GM10248 (cell line): ENCODE measurements at regions not wholly inside any gene's neighbourhood (a gene's known extent, or its start where the extent isn't known, plus 50 kb on each side); places are given as distances from the start of the nearest gene placed in this dataset.

Experiments
- CTCF ChIA-PET: fragments of 300-600 bp; sonication (Branson Sonifier 250); formaldehyde crosslinking; extraction: SDS; loops from one replicate; lab custom pipeline; 2021; ENCODE audit warnings: antibody characterized with exemption; lab: Yijun Ruan, JAX
- POLR2A ChIA-PET: fragments of 350-650 bp; sonication (Branson Sonifier 250); formaldehyde crosslinking; extraction: SDS; loops from one replicate; lab custom pipeline; 2020; ENCODE audit warnings: antibody characterized with exemption; lab: Yijun Ruan, JAX
- DNase-seq: peaks from one replicate; pipeline ENCODE4 v3.0.0; 2012; ENCODE audit errors: extremely low spot score
- TF ChIP-seq, protein P1 (sequence below): IDR thresholded peaks from 2 replicates; pipeline ENCODE4 v1.5.1; 2012; ENCODE audit warnings: mild to moderate bottlenecking, low read depth; ENCODE audit errors: extremely low read depth, missing control alignments, control extremely low read depth

DNA sequence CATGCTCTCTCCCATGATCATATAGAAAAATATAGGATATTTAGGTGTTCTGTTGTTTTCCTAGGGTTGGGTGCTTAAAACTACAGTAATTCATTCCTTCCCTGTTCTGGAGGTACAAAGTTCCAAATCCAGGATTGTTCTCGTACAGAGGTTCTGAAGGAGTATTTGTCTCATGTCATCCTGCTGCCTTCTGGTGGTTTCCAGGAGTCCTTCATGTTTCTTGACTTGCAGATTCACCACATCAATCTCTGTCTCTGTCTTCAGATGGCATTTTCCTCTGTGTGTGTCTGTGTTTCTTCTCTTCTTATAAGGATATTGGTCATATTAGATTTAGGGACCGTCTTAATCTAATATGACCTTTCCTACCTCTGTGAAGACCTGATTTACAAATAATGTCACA is 397.9 kb downstream of the NYAP2 start:
- no peak for DNase-seq
- ChIA-PET POLR2A (no interaction called here), CTCF (no interaction called here)
- TF ChIP-seq, protein P1, sequence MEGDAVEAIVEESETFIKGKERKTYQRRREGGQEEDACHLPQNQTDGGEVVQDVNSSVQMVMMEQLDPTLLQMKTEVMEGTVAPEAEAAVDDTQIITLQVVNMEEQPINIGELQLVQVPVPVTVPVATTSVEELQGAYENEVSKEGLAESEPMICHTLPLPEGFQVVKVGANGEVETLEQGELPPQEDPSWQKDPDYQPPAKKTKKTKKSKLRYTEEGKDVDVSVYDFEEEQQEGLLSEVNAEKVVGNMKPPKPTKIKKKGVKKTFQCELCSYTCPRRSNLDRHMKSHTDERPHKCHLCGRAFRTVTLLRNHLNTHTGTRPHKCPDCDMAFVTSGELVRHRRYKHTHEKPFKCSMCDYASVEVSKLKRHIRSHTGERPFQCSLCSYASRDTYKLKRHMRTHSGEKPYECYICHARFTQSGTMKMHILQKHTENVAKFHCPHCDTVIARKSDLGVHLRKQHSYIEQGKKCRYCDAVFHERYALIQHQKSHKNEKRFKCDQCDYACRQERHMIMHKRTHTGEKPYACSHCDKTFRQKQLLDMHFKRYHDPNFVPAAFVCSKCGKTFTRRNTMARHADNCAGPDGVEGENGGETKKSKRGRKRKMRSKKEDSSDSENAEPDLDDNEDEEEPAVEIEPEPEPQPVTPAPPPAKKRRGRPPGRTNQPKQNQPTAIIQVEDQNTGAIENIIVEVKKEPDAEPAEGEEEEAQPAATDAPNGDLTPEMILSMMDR, result no peak

DNA sequence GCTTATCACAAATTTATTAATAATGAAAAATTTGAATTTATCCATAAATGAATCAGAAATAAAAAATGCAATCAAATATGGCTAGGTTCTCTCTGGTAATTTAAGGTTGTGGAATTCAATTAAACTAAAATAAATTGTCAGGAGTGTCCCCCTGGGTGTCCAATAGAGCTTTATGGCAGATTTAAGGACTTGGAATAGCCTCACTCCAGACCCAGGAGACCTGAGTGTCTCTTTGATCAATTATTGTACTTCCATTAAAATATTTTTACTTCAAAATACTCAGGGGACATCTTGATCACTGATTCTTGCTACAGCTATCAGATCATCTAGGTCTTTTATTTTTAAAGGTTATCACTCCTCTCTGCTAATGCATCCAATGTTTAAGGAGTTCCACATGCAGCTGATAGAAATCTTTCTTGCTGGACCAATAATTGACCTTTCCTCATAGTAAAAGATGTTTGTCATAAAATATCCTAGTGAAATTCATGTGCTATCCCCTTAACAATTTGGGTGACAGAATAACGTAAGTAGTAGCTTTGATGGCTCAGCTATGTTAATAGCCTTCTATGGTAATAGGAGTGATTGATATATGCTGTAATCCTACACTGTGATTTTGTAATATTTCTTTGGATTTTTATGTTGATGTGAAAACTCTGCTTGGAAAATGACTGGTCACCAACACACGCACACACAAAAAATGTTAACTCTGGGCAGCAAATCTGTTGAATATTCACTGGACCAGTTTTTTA is 395.3 kb downstream of the NYAP2 start:
- DNase-seq, result no peak
- ChIA-PET CTCF (interaction anchor here (1.3 kb wide), 1 partner anchor 13 kb away, joined by 3 read pairs; no protein-coding TSS in a partner anchor), POLR2A (no interaction called here)
- TF ChIP-seq, protein P1, result no peak

DNA sequence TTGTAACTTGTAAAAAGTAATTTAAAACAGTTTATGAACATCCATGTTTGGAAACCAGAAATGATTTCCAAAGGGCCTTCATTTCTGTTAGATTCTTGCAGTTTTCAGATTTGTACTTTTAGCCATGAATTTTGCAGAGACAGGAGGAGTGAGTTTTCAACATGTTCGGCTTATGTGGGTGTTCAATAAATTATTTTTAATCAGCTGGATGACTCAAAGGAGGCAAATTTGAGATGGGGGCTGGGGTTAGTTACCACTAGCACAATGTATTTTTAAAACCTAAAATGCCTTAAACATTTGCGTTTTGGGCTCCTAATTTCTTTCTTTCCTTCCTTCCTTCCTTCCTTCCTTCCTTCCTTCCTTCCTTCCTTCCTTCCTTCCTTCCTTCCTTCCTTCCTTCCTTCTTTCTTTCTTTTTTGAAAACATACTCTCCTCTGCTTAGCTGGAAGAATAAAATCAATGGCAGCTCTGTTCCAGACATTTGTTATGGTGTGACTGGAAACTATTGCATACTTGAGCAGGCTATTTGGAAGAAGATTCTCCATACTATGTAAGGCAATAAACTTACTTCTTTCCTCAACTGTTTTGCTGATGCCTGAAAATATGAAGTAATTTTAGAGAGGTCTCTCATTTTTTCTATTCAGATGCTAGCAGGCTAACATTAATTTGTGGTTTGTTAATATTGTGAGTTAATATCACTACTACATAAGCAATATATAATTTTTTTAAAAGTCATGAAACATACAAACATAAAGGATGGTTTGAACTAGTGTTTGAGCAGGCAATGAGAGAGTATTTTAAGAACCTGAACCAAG is 394.4 kb downstream of the NYAP2 start:
- TF ChIP-seq, protein P1, result no peak
- CTCF ChIA-PET, result interaction anchor here (1.2 to 1.3 kb wide), 2 partner anchors 14 to 15 kb away, joined by 3 read pairs; no protein-coding TSS in a partner anchor
- DNase-seq, result no peak
- POLR2A ChIA-PET, result no interaction called here

DNA sequence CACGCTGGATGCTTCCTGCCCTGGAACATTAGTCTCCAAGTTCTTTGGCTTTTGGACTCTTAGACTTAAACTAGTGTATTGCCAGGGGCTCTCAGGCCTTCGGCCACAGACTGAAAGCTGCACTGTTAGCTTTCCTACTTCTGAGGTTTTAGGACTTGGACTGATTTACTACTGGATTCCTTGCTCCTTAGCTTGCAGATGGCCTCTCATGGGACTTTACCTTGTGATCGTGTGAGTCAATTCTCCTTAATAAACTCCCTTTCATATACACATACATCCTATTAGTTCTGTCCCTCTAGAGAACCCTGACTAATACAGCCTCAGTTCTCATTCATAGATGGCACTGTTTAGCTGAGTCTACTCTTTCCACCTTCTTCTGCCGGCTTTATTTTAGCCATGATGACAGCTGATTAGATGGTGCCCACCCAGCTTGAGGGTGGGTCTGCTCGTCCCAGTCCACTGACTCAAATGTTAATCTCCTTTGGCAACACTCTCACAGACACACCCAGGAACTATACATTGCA is 389.1 kb downstream of the NYAP2 start:
- DNase-seq, result no peak
- TF ChIP-seq, protein P1, result no peak
- CTCF ChIA-PET, result interaction anchor here (0.9 to 1.5 kb wide), 2 partner anchors 21 to 35 kb away, joined by 3 read pairs; no protein-coding TSS in a partner anchor
- POLR2A ChIA-PET, result no interaction called here

DNA sequence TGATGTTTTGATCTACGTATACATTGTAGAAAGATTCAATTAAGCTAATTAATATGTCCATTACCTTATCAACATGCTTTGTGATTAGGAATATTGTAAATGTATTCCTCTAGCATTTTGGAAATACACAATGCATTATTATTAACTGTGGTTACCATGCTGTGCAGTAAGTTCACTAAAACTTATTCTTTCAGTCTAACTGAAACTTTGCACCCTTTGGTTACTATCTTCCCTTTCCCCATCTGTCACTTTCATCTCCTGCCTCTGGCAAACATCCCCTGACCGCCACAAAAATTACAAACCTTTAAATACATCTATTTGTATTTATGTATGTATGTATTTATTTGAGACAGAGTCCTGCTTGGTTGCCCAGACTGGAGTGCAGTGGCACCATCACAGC is 388.0 kb downstream of the NYAP2 start:
- no peak for DNase-seq
- POLR2A ChIA-PET, result no interaction called here
- CTCF ChIA-PET, result interaction anchor here (1.4 kb wide), 1 partner anchor 23 kb away, joined by 3 read pairs; no protein-coding TSS in a partner anchor
- TF ChIP-seq, protein P1, result no peak

DNA sequence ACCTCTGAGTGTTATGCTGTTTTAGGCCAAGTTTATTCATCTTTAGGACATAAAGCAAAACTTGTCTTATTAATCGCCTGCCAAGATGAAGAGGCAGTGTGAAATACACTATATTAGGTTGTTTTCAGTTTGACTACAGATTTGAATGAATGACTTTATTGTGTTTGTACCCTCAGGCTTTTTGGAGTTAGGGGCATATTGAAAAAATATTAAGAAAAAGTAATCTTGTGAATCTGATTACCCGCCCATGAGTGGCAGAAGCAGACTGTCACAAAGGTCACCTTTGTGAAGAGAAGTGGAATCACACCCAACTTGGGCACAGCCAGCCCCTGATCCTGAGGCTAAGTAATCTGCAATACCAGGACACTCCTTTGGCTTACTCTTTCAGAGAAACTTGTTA is 382.5 kb downstream of the NYAP2 start:
- TF ChIP-seq, protein P1, result no peak
- no peak for DNase-seq
- POLR2A ChIA-PET, result no interaction called here
- CTCF ChIA-PET, result no interaction called here
